GM19452 (cell line): ENCODE measurements at regions not wholly inside any gene's neighbourhood (a gene's known extent, or its start where the extent isn't known, plus 50 kb on each side); places are given as distances from the start of the nearest gene placed in this dataset.

Experiments
- ATAC-seq: cut with Tn5 transposase; IDR thresholded peaks from one replicate; pipeline ENCODE4 v1.9.1; 2021; ENCODE audit not compliant: unreplicated experiment

GRCh38 chr2:235139956-235140800 is 188.4 kb downstream of the SH3BP4 start:
- no peak for ATAC-seq

GRCh38 chr2:235140801-235141081 is 188.9 kb downstream of the SH3BP4 start:
- no peak for ATAC-seq

DNA sequence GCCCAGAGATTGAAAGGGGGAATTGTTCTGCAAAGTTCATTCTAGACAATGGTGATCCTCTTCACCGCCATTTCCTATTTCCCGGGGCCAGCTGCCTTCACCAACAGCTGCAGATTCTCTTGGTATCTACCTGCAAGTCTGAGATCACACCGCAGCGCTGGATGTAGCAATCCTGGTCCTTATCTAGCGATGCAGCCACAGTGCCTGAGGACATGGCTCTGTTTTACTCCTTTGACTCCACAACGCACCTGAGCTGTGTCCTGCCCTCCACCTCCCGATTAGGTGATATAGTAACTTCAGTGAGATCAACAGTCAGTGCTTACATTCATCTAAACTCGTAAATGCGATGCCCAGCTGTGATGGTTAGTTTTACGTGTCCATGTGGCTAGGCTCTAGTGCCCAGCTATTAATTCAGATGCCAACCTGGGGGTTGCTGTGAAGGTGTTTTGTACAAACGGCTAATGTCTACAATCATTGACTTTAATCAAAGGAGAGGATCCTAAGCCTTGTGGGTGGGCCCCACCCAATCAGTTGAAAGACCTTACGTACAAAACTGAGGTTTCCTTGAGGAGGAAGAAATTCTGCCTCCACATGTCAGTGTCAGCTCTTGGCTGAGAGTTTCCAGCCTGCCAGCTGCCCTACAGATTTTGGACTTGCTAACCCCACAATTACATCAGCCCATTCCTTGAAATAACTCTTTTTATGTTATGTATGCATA is 189.8 kb downstream of the SH3BP4 start:
- no peak for ATAC-seq

DNA sequence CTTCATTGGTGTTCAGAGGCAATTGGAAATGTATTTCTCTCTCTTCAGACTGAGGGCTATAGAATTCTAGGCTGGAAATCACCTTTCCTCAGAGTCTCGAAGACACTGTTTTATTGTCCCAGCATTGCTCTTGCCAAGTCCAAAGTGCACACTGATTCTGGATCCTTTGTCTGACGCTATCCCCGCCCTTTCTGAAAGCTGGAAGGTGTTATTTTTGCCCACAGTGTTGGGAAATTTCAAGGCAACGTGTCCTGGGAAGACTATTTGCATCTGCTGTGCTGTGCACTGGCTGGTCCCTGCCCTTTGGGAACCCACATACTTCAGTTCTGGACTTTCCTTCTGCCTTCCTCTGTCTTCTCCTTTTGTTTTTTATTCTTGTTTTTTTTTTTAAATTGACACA is 190.8 kb downstream of the SH3BP4 start:
- no peak for ATAC-seq

DNA sequence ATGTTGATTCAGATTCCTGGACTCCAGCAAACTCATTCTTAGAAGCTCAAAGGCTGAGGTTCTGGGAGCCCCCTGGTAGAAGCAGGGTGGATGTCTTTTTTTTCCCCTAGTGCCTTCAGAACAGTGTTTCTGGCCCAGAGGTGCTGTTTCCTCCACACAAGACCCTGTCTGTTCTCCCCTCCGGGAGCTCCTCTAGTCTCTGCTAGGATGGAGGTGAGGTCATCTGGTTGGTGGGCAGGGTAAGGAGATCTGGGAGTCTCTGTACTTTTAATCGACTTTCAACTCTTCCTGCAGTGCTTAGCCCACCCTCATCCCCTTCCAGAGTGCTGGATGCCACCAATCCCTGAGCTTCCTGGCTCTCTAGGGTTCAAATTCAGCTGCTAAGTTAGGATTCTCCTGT is 192.0 kb downstream of the SH3BP4 start:
- no peak for ATAC-seq

GRCh38 chr2:235144291-235144690 is 192.5 kb downstream of the SH3BP4 start:
- no peak for ATAC-seq

- ATAC-seq, result no peak
These were observed 194.4 kb downstream of the SH3BP4 start for GRCh38 chr2:235146206-235146605.

DNA sequence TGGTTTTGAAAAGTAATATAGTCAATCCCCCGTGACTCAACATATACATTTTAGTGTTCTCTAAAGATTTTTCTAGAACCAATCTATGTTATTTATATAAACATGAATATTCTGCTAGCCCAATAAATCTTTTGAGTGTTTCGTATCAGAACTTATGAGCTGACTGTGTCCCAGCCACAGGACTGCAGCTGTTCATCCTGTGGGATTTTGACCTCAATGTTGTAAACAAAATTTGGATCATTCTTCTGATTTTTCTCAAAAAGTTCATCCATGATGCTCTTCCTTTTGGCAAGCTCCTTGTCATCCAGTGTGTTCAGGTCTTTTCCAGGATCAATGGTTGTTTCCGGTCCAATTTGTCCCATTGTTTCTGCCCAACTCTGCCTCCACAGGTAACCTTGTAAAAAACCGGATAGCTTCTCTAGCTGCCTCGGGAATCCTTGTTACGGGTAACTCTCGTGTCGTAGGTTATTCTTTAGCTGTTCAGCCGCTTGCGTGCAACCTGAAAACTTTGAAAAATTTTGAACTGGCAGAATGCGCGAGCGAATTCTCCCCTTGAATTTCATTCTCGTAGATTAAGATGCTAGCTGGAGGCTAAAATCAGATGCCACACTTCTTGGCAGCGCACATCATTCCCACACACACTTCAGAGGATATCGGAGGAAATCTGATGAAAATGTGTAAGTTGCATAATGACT is 195.2 kb downstream of the SH3BP4 start:
- ATAC-seq, result no peak

DNA sequence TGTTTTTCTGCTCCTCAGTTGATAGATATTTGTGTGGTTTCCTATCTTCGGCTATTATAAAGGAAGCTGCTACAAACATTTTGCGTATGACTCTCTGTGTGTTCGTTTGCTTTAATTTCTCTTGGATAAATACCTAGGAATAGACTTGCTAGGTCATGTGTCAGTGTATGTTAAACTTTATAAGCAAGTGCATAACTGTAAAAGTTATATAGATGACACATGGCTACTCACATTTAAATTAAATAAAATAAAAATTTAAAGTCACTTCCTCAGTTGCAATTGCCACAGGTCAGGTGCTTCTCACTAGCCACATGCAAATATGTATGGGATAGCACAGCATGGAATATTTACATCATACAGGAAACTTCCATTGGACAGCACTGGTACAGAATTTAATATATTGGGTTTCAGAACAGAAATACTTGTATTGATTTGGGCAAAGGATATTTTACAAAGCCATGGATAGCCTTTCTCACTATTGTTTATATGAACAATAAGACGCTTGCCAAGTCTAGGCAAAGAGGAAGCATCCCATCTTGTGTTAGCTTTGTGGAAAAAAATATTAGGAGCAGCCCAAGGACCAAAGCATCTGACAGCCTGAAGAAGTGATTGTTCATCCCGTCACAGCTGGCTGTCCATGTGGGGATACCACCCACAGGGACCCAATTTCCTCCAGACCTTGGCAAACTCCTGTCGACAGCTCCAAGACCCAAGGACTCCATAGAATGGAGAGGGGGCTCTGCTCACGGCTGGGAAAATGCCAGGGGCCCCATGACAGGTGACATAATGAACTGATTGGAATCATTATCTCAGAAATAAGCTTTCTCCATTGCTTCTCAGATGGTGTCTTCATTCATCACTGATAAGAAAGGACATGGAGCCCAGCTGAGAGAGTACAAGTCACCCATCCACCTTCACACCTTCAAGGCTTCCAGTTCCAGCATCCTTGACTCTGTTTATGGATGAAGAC is 196.7 kb downstream of the SH3BP4 start:
- no peak for ATAC-seq

DNA sequence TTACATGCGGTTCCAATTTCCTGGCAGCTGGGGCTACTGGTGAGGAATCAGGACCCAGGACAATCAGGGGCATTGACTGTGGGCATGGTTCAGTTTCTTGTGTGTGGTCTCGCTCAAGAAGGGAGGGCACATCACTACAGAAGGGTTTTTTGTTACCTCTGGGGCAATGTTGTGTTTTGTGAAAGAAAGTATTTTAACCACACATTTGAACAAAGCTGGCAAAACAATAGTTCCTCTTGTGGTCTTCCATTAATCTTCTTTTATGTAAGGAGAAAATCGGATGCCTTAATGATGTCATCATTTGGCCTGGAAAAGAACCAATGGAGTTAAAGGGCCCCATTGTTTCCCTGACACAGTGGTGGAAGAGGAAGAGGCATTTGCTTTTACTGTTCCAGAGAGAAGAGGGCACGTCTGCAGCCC is 197.4 kb downstream of the SH3BP4 start:
- no peak for ATAC-seq

DNA sequence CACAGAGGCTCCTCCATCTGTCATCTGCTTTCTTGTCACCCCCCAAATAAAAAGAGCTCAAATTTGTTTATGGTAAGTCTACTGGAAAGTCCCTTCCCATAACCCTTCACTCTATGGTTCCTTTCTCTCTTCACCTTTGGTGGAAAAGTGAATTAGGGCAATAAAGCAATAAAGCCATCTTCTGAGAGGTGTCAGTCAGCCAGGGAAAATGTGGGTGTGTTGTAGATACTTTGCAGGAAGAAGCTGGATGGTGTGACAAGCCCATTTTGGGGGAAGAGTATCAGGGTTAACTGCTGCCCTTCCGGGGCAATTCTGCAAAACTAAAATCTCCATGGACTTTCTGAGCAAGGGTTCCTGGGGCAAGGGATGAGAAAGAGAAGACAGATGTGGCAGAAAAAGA is 197.9 kb downstream of the SH3BP4 start:
- no peak for ATAC-seq

DNA sequence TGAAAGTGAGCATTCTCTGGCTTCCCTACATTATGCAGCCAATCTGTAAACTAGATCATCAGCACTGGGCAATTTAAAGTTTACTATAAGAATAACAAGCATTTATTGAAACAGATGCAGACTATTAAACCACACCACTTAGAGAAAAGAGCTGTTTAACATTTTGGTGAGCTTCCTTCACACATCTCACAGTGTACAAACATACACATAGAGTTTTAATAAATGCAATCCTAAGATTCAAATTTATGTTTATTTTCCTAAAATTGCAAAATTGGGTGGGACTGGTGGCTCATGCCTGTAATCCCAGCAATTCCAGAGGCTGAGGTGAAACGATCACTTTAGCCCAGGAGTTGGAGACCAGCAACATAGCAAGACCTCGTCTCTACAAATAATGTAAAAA is 199.3 kb downstream of the SH3BP4 start:
- no peak for ATAC-seq

DNA sequence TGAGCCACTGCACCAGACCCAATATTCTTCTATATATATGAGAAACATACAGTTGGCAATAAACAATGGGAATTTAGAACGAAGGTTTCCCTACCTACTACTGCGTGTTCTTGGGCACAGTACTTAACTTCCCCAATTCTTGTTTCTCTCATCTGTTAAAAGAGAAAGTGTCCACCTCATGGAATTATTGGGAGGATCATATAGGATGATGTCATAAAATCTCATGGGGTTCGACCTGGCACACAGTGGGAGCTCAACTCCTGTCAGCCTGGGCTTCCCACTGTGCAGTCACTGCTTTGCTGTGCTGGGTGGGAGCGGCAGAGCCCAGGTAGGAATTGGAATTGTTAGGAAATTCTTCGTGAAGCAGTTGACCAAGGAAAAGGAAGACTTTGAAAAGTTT is 203.3 kb downstream of the SH3BP4 start:
- ATAC-seq, result no peak

DNA sequence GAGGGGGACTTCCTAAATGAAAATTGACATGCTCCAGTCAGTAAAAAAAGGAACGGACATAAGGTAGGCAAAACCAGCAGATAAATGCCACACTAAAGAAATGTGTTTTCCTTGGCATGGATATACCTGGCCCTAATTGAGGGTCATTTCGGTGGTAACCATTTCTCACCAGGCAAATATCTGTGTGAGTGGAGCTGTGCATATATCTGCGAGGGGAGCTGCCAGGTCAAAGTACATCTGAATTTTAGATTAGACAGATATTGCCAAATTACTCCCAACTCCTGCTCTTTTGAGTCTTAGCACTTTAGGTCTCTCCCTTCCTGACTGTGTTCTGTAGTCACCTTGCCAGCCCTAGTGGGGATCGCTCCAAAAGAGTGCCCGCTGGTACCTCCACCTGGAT is 204.2 kb downstream of the SH3BP4 start:
- no peak for ATAC-seq

DNA sequence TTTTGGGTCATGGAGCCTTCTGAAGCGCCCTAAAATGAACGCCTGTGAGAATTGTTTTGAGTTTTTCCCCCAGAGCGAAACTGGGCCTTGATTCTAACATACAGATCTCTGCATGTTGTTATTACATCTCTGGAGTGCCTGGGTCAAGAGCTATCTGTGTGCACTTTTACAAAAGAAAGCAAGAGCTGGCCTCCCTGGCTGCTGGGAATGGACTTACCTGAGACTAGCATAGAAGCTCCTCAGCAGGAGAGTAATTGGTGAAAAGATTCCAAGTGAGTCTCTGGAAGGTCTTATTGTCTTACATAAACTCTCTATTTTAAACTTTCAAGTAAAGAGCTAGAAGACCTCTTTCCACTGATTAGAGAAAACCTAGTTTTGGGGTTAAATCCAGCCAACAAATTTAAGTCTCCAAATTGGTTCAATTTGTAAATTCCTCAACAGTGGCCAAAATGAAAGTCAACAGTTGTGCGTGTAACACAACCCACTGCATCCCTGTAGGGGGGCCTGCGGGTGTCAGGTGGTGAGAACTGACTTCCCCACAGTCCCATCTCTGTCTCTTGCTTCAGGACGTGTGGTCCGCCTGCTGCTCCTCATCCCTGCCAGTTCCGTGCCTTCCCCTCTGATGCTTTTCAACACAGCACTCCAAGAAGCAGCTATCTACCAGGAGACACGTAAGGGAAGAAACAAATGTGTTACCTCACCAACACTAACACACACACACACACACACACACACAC is 206.1 kb downstream of the SH3BP4 start:
- ATAC-seq, result no peak

DNA sequence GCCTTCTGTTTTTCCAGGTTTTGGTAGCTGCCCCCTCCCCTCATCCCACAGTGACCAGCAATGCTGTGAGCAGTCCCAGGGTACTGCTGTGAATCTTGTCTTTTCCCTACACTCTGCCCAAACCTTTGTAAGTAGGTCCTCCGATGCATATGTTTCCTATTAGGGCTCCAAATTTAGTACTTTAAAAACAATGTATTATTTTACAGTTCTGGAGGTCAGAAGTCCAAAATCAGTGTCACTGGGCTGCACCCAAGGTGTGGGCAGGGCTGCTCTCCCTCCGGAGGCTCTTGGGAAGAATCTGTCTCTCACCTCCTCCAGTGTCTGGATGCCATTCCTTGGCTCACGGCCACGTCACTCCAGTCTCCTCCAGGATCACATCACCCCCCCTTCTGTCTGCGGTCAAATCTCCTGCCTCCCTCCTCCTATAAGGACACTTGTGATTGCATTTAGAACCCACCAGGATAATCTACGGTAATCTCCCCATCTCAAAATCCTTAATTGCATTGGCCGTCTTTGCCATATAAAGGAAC is 208.5 kb downstream of the SH3BP4 start:
- no peak for ATAC-seq

DNA sequence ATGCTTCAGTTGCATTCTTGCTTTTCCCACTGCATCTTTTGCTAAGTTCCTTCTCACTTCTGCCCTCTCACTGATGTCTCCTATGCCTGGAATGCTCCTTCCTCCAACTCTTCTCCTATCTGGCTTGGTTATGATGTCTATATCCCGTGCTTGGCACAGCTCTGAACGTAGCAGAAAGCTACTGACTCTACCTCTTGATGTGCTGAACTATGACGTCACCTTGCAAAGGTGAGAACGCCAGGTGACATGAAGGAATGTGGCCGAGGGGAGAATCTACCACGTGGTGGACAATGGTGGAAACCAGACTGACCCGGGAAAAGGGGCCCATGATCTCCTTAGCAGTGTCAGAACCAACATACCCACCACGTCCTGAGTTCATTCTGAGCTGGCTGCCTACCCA is 209.7 kb downstream of the SH3BP4 start:
- ATAC-seq, result no peak

DNA sequence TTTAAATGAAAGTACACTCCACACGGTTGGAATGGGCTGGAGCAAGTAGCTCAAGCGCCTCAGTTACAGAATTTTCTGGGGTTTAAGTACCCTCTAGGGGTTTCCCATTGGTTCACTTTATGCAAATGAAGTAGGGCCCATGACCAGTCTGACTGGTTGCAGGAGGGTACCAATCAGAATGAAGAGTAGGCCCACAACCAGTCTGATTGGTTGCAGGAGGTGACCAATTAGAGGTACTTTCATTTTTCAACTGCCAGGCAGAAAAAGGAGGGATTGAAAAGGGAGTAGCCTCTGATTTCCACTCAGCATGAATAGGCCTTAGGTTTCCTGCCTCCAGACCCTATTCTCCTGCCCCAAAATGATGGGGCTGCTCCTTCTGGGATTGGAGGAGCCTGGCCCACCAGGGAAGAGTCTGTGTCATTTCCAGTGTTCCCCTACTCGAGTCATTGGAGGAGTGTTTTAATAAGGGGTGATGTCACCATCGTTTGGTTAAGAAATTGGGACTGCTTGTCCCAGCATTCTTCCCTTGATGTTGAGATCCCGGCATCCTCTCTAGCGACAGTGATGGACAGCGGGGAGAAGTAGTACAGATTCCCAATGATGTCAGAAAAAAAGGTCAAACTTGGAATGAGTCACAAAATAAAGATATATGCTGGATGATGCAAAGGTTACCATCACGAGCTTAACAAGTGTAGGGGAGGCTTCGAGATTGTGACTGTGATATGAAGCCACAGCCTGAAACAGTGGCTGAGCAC is 210.4 kb downstream of the SH3BP4 start:
- ATAC-seq, result no peak

DNA sequence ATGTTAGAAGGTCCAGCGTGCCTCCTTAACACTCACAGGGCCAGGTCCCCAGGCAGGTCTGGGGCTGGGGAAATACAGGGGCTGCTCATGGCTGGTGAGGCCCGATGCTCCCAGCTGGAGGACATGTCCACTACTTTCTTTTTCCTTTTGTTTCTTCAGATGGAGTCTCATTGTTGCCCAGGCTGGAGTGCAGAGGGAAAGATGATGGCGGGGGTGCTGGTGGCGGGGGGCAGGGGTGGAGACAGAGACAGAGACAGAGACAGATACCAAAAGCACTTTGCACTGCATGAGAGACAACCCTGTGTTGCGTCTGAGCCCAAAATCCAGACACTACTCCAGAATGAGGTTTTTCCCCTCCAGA is 211.0 kb downstream of the SH3BP4 start:
- ATAC-seq, result no peak
